IPS DF 19.7 (cell line): ENCODE measurements at regions not wholly inside any gene's neighbourhood (a gene's known extent, or its start where the extent isn't known, plus 50 kb on each side); places are given as distances from the start of the nearest gene placed in this dataset.
"Not testable (repeated sequence)": the region's sequence is repeated elsewhere in the genome, so short reads cannot be mapped to it uniquely, and the experiment has no call there.

Experiments
- DNase-seq: peaks from one replicate; pipeline ENCODE4 v3.0.0-alpha.2; 2013; ENCODE audit warnings: low read depth, low spot score

DNA sequence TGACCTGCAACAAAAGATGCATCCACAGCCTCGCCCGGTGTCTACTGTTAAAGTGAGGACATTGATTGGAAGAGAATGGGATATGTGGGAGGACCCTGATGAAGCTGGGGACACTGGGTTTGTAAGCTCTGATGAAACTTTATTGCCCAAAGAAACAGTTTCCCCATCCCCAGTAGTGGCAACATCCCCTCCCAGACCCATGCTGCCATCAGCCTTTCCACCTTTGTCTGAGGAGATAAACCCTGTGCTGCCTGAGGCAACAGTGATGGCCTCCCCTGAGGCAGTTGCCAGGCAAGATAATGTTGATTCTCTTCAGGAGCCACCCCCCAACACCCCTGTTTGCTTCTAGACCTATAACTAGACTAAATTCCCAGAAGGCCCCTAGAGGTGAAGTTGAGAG is 234.0 kb downstream of the TFAP2B start:
- not testable (repeated sequence) for DNase-seq

DNA sequence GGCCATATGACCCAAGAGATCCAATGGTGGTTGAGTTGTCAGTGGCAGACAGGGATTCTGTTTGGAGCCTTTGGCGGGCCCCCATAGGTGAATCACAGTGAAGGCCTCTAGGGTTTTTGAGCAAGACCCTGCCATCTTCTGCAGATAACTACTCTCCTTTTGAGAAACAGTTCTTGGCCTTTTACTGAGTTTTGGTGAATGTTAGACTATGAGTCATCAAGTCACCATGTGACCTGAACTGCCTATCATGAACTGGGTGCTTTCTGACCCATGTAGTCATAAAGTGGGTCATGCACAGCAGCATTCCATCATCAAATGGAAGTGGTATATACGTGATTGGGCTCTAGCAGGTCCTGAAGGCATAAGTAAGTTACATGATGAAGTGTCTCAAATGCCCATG is 236.6 kb downstream of the TFAP2B start:
- not testable (repeated sequence) for DNase-seq

DNA sequence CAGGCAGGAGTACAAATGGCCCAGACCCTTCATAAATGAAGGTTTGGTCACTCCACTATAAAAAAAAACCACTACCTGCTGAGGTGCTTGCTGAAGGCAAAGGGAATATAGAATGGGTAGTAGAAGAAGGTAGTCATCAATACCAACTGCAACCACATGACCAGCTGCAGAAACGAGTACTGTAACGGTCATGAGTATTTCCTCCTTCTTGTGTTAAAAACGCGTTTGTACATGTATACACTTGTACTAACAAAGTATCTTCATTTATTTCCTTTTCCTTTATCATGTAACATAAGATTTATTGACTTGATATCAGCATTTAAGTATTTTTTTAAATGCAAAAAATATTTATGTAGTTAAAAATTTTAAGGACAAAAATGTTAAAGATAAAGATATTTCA is 238.6 kb downstream of the TFAP2B start:
- DNase-seq = no peak

DNA sequence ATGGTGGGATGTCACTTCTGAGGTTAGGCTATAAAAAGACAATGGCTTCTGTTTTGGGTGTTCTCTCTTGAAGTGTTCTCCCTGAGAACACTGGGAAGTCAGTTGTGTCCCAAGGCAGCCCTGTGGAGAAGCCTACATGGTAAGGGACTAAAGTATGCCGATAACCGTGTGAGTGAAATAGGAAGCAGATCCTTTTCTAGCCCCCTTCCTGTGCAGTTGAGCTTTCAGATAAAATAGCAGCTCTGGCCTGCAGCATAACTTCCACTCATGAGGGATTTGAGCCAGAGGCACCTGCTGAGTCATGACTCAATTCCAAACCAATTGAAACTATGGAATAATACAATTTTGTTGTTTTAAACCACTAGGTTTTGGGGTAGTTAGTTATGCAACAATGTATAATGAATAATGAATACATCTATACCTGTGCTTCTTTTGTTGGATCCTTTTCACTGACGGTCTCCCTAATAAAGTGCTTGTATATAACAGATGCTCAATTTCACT is 241.6 kb downstream of the TFAP2B start:
- DNase-seq = no peak

DNA sequence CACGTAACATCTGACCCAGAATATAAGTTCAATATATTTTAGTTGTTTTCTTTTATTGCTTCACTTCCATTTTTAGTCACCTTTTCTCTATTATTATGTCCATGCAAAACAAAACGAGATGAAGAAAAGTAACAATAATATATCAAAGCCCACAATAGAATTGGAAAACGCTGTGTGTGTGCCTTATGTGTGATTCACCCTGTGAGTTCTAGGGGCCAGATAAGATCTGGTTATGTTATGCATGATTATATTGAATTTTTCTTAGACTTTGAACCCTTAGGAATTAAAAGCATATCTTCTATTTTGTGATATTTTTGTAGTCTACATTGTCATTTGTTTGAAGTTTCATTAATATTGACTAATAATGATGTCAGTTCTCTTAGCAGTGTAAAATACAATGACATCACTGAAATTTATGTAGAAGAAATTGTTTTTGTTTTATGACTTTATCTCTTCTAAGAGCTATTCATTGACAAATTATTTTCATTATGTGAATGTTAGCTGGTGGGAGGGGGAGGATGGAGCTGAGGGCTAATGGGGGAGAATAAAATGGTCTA is 243.6 kb downstream of the TFAP2B start:
- DNase-seq = no peak

DNA sequence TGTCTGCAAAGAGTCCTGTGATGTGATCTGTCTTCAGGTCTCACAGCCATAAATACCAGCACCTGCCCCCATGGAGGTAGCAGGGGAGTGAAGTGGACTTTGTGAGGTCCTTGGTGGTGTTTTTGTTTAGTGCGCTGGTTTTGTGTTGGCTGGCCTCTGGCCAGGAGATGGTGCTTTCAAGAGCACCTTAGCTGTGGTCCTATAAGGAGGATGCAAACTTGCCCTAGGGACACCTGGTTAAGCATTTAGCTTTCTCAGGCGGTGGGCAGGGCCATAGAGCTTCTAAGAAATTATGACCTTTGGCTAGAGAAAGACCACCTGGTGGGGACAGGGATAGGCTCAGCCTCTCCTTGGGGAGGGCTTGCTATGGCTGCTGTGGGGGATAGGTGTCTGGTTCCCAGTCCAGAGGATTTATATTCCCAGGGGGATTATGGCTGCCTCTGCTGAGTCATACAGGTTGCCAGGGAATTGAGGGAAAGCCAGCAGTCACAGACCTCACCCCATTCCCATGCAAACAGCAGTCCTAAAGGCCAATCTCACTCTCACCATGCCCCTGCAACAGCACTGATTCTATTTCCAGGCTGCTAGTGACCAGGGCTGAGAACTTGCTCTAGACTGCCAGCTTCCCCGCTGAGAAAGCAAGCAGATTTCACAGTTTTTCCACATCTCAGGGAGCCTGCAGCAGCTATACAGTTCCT is 259.3 kb downstream of the TFAP2B start:
- DNase-seq = no peak

DNA sequence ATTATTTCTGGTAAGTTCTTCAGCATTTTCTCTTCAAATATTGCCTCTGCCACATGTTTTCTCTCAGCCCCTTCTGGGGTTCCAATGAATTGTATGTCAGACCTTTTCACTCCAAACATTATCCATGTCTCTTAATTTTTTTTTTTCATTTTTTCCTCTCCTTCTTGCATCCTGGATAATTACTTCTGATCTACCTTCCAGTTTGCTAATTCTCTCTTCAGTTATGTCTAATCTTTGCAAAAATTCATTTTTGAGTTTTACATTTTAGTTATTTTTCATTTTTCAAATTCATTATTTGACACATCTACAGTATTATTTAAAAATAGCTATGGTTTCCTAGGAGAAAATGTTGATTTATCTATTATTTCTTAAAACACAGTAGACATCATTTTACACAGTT is 271.7 kb downstream of the TFAP2B start:
- DNase-seq = no peak

DNA sequence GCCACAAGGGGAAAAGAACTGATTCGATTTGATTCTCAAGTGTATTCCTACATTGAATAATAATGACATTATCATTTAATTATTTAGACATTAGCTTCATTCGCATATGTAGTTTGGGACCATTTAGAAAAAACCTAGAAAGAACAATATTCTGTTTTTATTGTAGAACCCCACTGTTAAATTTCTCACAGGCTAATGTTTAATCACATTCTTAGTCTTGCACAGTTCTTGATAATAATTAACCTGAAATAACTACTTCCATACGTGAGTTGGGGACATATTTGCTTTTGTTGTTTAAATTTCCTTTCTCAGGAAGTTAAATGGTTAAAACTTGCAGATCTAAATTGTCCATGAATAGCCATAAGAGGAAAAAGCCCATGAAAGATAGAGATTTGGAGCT is 275.2 kb downstream of the TFAP2B start:
- no peak for DNase-seq

DNA sequence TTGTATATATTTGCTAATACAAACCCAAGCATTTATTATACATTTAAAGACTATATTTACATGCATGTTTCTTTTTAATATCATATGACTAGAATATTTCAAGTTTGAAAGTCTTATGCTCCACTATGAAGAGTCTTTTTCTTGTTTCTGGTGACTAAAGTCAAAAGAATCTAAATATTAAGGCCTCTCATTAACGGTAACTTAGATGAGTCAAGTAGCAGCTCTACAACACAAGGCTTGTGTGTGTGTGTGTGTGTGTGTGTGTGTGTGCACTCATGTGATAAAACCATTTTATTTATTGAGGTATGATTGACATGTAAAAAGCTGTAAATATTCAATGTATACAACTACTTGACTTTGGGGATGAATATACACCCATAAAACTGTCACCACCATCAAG is 275.6 kb downstream of the TFAP2B start:
- DNase-seq = no peak

DNA sequence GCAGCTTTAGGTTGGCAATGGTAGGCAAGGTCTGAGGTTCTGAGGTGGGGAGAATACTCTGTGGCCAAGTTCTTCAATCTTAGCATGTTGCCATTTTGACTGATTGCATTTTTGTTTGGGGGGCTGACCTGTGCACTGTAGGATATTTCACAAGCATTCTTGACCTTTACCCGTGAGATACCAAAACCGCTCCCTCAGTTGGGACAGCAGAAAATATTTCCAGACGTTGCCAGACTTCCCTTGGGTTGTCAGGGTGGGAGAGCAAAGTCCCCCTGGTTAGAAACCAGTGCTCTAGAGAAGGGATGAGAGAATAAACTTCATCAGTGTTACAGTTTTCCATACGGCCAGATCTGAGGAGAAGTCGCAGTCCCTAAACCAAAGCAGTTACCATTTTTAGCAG is 279.6 kb downstream of the TFAP2B start:
- no peak for DNase-seq

DNA sequence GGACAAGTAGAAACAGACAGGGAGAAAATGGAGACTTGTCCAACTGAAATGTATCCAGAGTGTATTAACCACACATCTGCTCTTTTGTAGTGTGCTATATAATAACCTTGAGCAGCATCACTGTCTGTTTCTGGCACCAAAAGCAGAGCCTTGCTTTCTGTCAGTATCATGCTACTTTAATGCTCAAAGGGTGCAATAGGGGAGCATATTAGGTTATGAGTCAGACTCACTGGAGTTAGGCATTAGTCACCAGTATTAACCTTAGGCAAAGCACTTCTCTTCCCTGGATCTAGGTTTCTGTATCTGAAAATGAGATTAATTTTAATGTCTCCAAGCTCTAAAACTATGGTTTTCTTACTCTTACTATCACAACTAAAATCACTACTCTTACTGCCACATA is 280.1 kb downstream of the TFAP2B start:
- DNase-seq = no peak

DNA sequence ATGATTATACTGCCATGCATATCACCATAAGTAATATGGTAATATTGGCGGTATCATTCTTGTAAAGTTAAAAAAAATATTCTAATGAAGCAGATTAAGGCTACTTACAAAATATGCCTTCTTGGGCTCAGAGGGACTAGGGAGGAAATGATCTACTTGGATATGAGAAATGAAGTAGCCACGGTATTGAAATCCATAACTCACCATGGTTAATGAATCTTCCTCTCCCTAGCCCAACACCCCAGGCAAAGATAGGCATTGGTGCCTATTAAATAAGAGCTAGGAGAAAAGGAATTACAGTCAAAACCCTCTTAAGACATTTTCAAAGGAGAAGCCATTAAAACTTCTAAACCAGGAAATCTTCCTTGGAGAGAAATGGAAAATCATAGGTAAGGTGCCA is 280.5 kb downstream of the TFAP2B start:
- no peak for DNase-seq

DNA sequence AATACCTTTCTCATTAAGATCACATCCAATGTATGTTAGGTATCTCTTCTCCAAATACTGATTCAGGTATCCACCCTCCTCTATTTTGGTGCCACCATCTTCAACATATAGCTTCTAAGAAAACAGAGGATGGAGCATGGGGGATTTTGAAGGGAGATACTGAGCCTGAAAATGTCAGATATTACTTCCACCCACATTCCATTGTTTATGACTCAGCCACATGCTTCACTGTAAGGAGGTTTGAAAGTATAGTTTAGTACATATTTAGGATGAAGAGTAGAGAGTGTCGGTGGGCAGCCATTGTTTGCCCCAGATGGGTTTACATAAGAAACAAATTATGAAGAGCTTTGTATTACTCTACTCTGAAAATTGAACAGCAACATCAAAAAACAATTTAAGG is 286.7 kb downstream of the TFAP2B start:
- no peak for DNase-seq

DNA sequence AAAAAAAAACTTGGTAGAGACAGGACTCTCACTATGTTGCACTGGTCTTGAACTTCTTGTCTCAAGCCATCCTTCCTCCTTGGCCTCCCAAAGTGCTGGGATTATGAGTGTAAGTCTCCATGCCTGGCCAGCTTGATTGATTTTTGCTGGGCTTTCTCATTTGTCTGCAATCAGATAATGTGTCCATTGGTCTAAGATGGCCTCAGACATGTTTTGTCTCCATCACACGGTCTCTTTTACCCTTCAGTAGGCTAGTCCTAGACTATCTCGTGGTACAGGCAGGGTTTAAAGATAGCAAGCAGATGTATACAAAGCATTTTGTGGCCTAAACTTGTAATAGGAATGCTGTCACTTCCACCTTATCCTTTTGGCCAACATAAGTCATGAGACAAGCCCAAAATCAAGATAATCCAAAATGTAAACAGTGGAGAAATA is 289.1 kb downstream of the TFAP2B start:
- DNase-seq = no peak

DNA sequence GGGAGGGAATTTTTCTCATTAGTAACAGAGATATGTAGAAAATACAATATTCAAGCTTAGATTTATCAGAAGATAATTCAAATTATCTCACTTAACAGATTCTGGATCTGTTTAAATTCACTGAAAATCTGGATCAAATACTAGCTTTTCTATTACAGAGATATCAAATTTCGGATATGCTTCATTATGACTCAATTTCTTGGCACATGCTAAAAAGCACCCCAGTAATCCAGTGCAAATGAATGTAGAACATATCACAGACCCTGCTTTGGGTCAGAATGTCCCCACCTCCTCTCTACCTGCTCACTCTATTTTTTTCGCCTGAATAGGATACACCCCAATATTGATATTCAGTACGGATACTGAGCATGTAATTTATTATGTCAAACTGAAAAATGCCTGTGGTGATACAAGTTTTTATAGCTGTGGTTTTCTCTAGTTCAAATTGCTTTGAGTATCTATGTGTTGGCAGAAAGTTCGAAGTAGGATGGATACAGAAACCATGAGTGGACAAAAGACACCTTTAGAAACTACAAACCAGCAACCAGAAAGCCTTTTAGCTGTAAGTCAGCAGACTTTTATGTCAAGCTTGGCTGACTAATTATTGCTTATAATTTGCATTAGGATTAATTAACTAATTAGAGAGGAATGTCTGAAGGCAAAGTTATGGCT is 290.0 kb downstream of the TFAP2B start:
- no peak for DNase-seq

DNA sequence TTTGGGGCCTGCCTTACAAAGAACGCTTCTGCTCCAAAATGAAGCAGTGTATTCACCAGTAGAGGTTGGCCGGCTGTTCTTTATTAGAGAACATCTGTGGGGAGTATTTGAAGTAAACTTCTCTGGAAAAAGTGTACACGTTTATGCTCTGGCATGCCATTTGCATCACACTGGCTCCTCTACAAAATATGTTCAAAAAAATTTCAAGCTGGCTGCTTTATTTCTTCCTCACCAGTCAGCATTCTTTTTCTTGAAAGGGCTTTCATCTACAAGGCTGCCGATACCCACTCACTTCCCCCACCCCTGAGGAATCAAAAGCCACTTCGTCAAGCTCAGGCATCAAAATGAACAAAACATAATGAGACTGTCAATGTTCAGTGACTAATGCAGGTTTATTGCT is 294.1 kb downstream of the TFAP2B start:
- no peak for DNase-seq

DNA sequence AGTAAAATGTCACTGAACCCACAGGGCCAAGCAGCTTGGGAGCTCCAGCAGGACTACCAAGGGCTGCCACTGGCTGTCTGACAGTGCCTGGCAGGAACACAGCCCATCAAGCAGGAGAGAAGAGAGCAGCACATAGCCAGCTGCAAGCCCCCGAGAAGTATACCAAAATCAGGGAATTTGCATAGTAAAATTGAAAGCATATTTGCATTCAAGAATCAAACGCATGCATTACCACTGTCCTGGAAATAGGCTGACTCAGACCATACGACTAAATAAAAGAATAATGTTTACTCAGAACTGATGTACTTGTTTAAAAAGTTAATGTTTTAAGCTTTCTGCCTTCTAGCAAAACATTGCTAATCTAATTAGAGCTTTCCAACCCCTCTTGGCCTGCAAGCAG is 298.1 kb downstream of the TFAP2B start:
- no peak for DNase-seq

DNA sequence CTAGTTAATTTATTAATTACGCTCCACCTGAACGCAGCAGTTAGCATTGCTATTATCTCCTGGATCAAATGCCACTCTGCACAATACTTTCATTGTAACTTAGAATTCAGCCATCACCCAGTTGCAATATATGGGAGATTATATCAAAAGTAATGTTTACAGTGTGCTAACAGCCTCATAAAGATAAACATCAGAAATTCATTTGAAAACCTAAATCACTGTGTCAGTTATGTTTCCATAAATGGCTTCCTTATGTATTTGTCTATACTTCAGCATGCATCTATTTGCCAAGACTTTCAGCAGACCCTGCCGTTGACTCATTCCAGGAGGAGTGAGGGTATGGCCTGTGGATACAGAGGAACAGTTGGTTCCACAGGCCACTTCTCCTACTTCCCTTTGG is 300.1 kb downstream of the TFAP2B start:
- DNase-seq = no peak

DNA sequence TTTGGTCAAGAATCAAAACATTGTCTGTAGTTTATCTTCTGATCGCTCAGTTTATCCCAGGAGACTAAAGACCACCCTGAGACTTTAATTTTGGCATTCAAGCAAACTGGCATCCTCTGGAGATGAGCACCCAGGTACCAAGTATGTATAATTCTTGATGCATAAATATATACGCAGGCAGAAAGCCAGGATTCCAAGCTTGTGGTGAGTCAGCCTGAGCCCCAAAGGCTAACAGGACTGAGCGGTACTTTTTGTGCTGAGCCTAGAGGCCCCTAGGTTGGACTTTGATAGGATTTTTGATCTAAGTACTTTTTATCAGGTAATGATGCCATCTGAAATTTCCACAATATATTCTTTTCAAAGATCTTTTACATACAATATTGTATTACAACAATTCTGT is 301.3 kb downstream of the TFAP2B start:
- DNase-seq = no peak

DNA sequence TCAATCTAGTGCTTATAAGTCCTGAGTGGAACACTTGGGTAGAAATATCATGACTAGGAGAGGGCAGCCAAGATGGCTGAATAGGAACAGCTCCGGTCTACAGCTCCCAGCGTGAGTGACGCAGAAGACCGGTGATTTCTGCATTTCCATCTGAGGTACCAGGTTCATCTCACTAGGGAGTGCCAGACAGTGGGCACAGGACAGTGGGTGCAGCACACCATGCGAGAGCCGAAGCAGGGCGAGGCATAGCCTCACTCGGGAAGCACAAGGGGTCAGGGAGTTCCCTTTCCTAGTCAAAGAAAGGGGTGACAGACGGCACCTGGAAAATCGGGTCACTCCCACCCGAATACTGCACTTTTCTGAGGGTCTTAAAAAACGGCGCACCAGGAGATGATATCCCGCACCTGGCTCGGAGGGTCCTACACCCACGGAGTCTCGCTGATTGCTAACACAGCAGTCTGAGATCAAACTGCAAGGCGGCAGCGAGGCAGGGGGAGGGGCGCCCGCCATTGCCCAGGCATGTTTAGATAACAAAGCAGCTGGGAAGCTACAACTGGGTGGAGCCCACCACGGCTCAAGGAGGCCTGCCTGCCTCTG is 302.8 kb downstream of the TFAP2B start:
- DNase-seq = not testable (repeated sequence)

DNA sequence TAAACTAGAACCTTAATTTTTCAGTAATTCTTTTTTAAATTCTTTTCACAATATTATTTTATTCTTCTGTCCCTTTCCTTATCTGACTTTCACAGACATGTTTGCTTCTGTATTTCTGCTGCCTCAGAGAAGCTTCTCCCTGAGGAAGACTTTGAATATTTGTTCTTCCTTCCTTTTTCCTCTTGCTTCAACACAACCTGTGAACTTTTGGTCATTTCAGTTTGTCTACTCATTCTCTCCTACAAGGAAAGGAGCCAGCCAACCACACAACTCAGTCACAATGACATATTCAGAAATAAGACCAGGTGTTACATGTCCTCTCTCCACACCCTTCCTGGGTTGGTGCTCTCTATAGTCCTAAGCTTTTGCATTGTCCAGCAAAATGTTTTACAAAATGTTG is 310.4 kb downstream of the TFAP2B start:
- DNase-seq = no peak

DNA sequence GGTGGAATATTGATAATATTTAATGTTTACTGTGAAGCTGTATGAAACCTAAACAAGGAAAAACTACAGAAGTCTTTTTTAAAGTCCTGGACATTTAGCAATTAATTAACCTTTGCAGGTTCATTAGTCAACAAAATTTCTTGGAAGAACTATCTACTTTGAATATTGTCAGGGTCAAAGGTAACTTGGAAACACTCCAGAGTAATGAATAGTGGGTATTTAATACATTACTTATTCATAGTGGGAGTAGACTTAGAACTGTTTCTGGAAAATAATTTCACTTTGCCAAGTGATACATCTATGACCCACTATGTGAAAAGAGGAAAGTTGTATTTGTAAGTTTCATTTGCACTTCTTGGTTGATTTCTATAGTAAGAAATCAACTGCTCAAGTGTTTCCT is 319.1 kb downstream of the TFAP2B start:
- no peak for DNase-seq

DNA sequence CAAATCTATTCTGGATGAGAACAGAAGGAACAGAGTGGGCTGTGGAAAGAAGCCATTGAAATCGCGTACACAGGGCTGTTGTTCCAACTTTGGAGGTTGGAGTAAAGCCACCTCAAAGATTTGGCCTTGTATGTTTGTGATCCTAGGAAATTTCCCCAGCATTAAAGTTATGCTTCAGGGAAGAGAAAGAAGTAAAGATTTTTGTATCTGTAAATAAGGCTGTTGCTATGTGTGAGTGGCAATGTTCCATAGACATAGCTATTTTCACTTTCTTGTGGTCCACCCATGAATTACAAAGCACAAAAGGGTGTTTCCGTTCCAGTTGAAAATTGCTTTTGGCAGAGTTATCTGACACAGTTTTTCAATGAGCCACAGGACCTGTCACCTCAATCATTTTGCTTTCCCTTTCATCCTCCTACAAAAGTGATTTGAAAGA is 321.3 kb downstream of the TFAP2B start:
- no peak for DNase-seq
